Activated T-cell treated with anti-CD3 and anti-CD28 coated beads for 4 hours (primary cell): ENCODE measurements at regions not wholly inside any gene's neighbourhood (a gene's known extent, or its start where the extent isn't known, plus 50 kb on each side); places are given as distances from the start of the nearest gene placed in this dataset.
"Not testable (repeated sequence)": the region's sequence is repeated elsewhere in the genome, so short reads cannot be mapped to it uniquely, and the experiment has no call there.

Experiments
- DNase-seq: peaks from one replicate; pipeline ENCODE4 v3.0.0-alpha.2; 2020

- no peak for DNase-seq
These were observed 123.6 kb downstream of the LRATD1 start for GRCh38 chr2:14756122-14756541.

- no peak for DNase-seq
These were observed 124.6 kb downstream of the LRATD1 start for GRCh38 chr2:14756981-14757657.

- no peak for DNase-seq
These were observed 126.6 kb downstream of the LRATD1 start for GRCh38 chr2:14759082-14759481.

GRCh38 chr2:14760169-14760568 lies 127.7 kb downstream of the LRATD1 start:
- no peak for DNase-seq

GRCh38 chr2:14761118-14761517 lies 128.6 kb downstream of the LRATD1 start:
- no peak for DNase-seq

GRCh38 chr2:14773696-14774095 lies 141.2 kb downstream of the LRATD1 start:
- DNase-seq = no peak

GRCh38 chr2:14774436-14774968 lies 142.0 kb downstream of the LRATD1 start:
- no peak for DNase-seq

- DNase-seq = no peak
These were observed 143.7 kb downstream of the LRATD1 start for GRCh38 chr2:14776216-14776615.

- DNase-seq = no peak
These were observed 145.5 kb downstream of the LRATD1 start for GRCh38 chr2:14778015-14778414.

- DNase-seq = no peak
These were observed 146.7 kb downstream of the LRATD1 start for GRCh38 chr2:14779252-14779651.

- DNase-seq = no peak
These were observed 148.6 kb downstream of the LRATD1 start for GRCh38 chr2:14781142-14781541.

GRCh38 chr2:14788814-14789213 lies 156.3 kb downstream of the LRATD1 start:
- not testable (repeated sequence) for DNase-seq

- DNase-seq = no peak
These were observed 157.6 kb downstream of the LRATD1 start for GRCh38 chr2:14790041-14790640.

- no peak for DNase-seq
These were observed 171.5 kb downstream of the LRATD1 start for GRCh38 chr2:14803994-14804393.

- DNase-seq = no peak
These were observed 172.4 kb downstream of the LRATD1 start for GRCh38 chr2:14804902-14805301.

- DNase-seq = no peak
These were observed 174.1 kb downstream of the LRATD1 start for GRCh38 chr2:14806613-14807012.

- no peak for DNase-seq
These were observed 182.7 kb downstream of the LRATD1 start for GRCh38 chr2:14815201-14815600.

- DNase-seq = no peak
These were observed 183.8 kb downstream of the LRATD1 start for GRCh38 chr2:14816069-14817060.

- DNase-seq = no peak
These were observed 185.3 kb downstream of the LRATD1 start for GRCh38 chr2:14817848-14818247.

GRCh38 chr2:14826518-14826917 lies 194.0 kb downstream of the LRATD1 start:
- DNase-seq = no peak

GRCh38 chr2:14827226-14828023 lies 194.9 kb downstream of the LRATD1 start:
- DNase-seq = no peak

- DNase-seq = no peak
These were observed 195.7 kb downstream of the LRATD1 start for GRCh38 chr2:14828223-14828622.
